NCI-H2107 treated with DMSO at 0.1 percent for 48 hours (cell line): ENCODE measurements at regions not wholly inside any gene's neighbourhood (a gene's known extent, or its start where the extent isn't known, plus 50 kb on each side); places are given as distances from the start of the nearest gene placed in this dataset.
"Not testable (repeated sequence)": the region's sequence is repeated elsewhere in the genome, so short reads cannot be mapped to it uniquely, and the experiment has no call there.

Experiments
- DNase-seq: peaks from one replicate; lab custom pipeline; 2025; ENCODE audit not compliant: unreplicated experiment; lab: John Stamatoyannopoulos, UW

DNA sequence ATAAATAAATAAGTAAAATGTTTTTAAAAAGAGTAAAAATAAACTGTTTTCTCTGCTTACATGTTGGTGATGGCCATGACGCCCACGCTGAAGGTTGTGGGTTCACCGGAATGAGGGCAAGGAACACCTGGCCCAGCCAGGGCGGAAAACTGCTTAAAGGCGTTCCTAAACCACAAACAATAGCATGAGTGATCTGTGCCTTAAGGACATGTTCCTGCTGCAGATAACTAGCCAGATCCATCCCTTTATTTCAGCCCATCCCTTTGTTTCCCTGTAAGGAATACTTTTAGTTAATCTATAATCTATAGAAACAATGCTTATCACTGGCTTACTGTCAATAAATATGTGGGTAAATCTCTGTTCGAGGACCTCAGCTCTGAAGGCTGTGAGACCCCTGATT lies 63.3 kb upstream of the CEP78 start:
- DNase-seq = not testable (repeated sequence)

GRCh38 chr9:78171651-78172050 lies 64.2 kb upstream of the CEP78 start:
- DNase-seq = no peak

- DNase-seq = no peak
These were observed 66.8 kb upstream of the CEP78 start for GRCh38 chr9:78169125-78169524.

- DNase-seq = peak; percentile 79
These were observed 68.5 kb upstream of the CEP78 start for GRCh38 chr9:78167356-78167755.

GRCh38 chr9:78163834-78164233 lies 72.0 kb upstream of the CEP78 start:
- no peak for DNase-seq

DNA sequence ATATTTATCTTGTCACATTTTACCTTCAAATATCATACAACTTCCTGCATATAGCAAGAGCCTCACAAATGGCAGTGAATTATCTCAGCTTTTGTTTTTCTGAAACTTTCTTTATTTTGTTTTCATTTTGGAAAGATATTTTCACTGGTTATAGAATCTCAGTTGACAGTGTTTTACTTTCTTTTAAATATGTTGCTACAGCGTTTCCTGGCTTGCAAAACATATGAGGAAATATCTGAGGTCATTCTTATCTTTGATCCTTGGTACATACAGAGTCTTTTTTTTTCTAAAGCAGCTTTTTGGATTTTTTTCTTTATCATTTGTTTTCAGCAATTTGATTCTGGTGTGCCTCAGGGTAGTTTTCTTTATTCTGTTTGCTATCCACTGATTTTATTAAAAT lies 77.6 kb upstream of the CEP78 start:
- no peak for DNase-seq

GRCh38 chr9:78150983-78151356 lies 84.9 kb upstream of the CEP78 start:
- DNase-seq = no peak

DNA sequence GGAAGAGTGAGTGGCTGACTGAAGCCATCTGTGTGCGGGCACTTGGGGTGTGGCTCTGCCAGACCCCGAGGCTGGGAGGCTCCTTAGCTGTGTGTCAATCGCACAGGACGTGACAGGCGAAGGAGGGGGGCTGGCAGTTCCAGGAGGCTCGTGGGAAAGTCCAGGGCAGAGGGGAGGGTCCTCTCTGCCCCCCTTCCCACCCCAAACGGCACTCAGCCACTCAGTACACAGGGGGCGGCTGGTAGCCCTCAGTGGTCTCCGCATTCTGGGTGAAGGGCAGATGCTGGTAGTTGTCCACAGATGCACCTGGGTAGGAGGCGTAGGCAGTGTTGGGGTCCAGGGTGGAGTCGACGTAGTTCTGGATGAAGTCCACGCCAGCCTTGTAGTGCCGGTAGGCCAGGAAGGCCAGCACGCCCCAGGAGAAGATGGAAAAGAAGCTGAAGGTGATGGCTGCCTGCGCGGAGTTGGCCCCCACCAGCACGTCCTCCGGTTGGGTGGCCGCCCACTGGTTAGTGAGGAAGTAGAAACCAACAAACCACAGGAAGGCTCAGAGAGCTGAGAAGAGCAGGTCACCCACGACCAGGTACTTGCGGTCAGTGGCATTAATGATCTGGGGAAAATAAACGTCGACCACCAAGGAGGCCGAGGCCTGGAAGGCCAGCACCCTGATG lies 85.4 kb upstream of the CEP78 start:
- no peak for DNase-seq

GRCh38 chr9:78149702-78150291 lies 86.1 kb upstream of the CEP78 start:
- DNase-seq = no peak

- no peak for DNase-seq
These were observed 89.6 kb upstream of the CEP78 start for GRCh38 chr9:78146241-78146640.

GRCh38 chr9:78144663-78145377 lies 91.1 kb upstream of the CEP78 start:
- no peak for DNase-seq

- no peak for DNase-seq
These were observed 91.9 kb upstream of the CEP78 start for GRCh38 chr9:78144008-78144381.

- no peak for DNase-seq
These were observed 92.4 kb upstream of the CEP78 start for GRCh38 chr9:78143281-78144007.

GRCh38 chr9:78142264-78142663 lies 93.6 kb upstream of the CEP78 start:
- DNase-seq = not testable (repeated sequence)

- DNase-seq = no peak
These were observed 102.1 kb upstream of the CEP78 start for GRCh38 chr9:78133751-78134150.

GRCh38 chr9:78132701-78133058 lies 101.1 kb upstream of the GNAQ start:
- no peak for DNase-seq

DNA sequence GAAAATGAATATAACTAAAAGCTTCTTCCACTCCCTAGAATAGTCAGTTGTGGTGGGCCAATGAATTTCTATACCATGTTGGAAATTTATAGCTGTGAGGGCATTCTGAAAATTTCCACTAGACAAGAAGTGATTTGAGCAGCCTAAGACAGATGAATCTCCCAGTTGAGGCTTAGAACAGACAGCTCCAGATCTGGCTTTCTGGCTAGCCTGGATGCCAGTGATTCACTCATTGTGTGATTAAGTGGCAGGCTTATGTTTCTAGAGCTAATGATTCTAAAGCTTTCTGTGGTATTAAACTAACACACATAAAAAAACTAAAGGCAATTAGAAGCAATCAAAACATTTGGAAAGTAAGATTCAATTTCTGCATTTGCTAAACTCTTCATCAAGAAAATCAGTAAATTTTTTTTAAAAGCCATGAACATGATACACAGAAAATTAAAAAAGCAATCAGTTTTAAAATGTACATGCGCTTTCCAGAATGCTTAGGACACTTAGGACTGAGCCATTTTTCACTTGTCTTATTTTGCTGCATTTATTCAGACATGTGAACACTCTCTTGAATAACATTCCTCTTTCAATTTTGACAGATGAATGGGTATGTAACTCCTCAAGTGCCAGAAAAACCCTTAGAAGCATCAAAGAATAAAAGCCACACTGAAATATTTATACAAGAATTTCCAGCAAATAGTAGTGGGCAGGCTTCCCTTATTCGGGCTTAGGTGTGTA lies 100.5 kb upstream of the GNAQ start:
- DNase-seq = no peak

GRCh38 chr9:78130853-78131252 lies 99.2 kb upstream of the GNAQ start:
- no peak for DNase-seq

- DNase-seq = no peak
These were observed 98.4 kb upstream of the GNAQ start for GRCh38 chr9:78130004-78130403.

- DNase-seq = no peak
These were observed 95.9 kb upstream of the GNAQ start for GRCh38 chr9:78127279-78128225.
